ENCODE measurements at regions not wholly inside any gene's neighbourhood (a gene's known extent, or its start where the extent isn't known, plus 50 kb on each side); places are given as distances from the start of the nearest gene placed in this dataset.

GRCh38 chr1:5501206-5501930 is 490.9 kb downstream of the NPHP4 start:
- ChIA-PET POLR2A (no interaction called here), CTCF (interaction anchor here (0.6 kb wide), 1 partner anchor 10 kb away, joined by 3 read pairs; no protein-coding TSS in a partner anchor)
- no peak for DNase-seq (ENCODE audit: extremely low spot score)
- TF ChIP-seq HDGF (IDR thresholded peaks at IDR 0.05; ENCODE audit: borderline replicate concordance) (no peak), BHLHE40 (IDR thresholded peaks at IDR 0.05; ENCODE audit: borderline replicate concordance) (no peak), FOXA1 (IDR thresholded peaks at IDR 0.05) (no peak), FOXM1 (IDR thresholded peaks at IDR 0.05; ENCODE audit: borderline replicate concordance) (no peak), TARDBP (IDR thresholded peaks at IDR 0.05) (no peak), PKNOX1 (IDR thresholded peaks at IDR 0.05) (no peak), LEF1 (IDR thresholded peaks at IDR 0.05; ENCODE audit: borderline replicate concordance) (no peak), ELF4 (IDR thresholded peaks at IDR 0.05) (no peak), ARNT (IDR thresholded peaks at IDR 0.05) (no peak), CTBP1 (IDR thresholded peaks at IDR 0.05; ENCODE audit: borderline replicate concordance) (no peak)

GRCh38 chr1:5500541-5500940 is 491.7 kb downstream of the NPHP4 start:
- ChIA-PET CTCF (interaction anchor here (0.6 kb wide), 1 partner anchor 9 kb away, joined by 3 read pairs; no protein-coding TSS in a partner anchor), POLR2A (no interaction called here)
- TF ChIP-seq CTBP1 (IDR thresholded peaks at IDR 0.05; ENCODE audit: borderline replicate concordance) (no peak), TARDBP (IDR thresholded peaks at IDR 0.05) (no peak)
- DNase-seq (ENCODE audit: extremely low spot score) = no peak

GRCh38 chr1:5497503-5497902 is 494.7 kb downstream of the NPHP4 start:
- TF ChIP-seq BHLHE40 (IDR thresholded peaks at IDR 0.05; ENCODE audit: borderline replicate concordance) (no peak), SP1 (IDR thresholded peaks at IDR 0.05) (no peak), ZNF384 (IDR thresholded peaks at IDR 0.05) (no peak), PKNOX1 (IDR thresholded peaks at IDR 0.05) (no peak), L3MBTL2 (conservative IDR thresholded peaks at IDR 0.05) (no peak), HDGF (IDR thresholded peaks at IDR 0.05; ENCODE audit: borderline replicate concordance) (no peak)
- ChIA-PET CTCF (no interaction called here), POLR2A (no interaction called here)
- no peak for DNase-seq (ENCODE audit: extremely low spot score)

GRCh38 chr1:5495596-5496410 is 496.4 kb downstream of the NPHP4 start:
- no peak for DNase-seq (ENCODE audit: extremely low spot score)
- POLR2A ChIA-PET = no interaction called here
- no peak for TF ChIP-seq FOXA1 (IDR thresholded peaks at IDR 0.05)
- TF ChIP-seq ZNF384 (IDR thresholded peaks at IDR 0.05) = no peak
- no peak for TF ChIP-seq SP1 (IDR thresholded peaks at IDR 0.05)
- TF ChIP-seq PKNOX1 (IDR thresholded peaks at IDR 0.05) = no peak
- TF ChIP-seq SUZ12 (IDR thresholded peaks at IDR 0.05) = no peak
- no peak for TF ChIP-seq NFRKB (IDR thresholded peaks at IDR 0.05)
- TF ChIP-seq BHLHE40 (IDR thresholded peaks at IDR 0.05; ENCODE audit: borderline replicate concordance) = no peak
- no peak for TF ChIP-seq L3MBTL2 (conservative IDR thresholded peaks at IDR 0.05)
- TF ChIP-seq ARNT (IDR thresholded peaks at IDR 0.05) = no peak
- TF ChIP-seq FOXM1 (IDR thresholded peaks at IDR 0.05; ENCODE audit: borderline replicate concordance) = no peak
- no peak for TF ChIP-seq LEF1 (IDR thresholded peaks at IDR 0.05; ENCODE audit: borderline replicate concordance)
- no peak for TF ChIP-seq CTBP1 (IDR thresholded peaks at IDR 0.05; ENCODE audit: borderline replicate concordance)
- no peak for TF ChIP-seq TARDBP (IDR thresholded peaks at IDR 0.05)
- no peak for TF ChIP-seq HDGF (IDR thresholded peaks at IDR 0.05; ENCODE audit: borderline replicate concordance)
- no peak for TF ChIP-seq ELF4 (IDR thresholded peaks at IDR 0.05)
- no peak for TF ChIP-seq FOXK2 (IDR thresholded peaks at IDR 0.05)
- CTCF ChIA-PET = no interaction called here

GRCh38 chr1:5494518-5494917 is 497.7 kb downstream of the NPHP4 start:
- ChIA-PET CTCF (no interaction called here), POLR2A (no interaction called here)
- TF ChIP-seq ZNF384 (IDR thresholded peaks at IDR 0.05) = no peak
- no peak for TF ChIP-seq CTBP1 (IDR thresholded peaks at IDR 0.05; ENCODE audit: borderline replicate concordance)
- TF ChIP-seq TARDBP (IDR thresholded peaks at IDR 0.05) = no peak
- no peak for TF ChIP-seq FOXK2 (IDR thresholded peaks at IDR 0.05)
- TF ChIP-seq ARNT (IDR thresholded peaks at IDR 0.05) = no peak
- no peak for TF ChIP-seq NFRKB (IDR thresholded peaks at IDR 0.05)
- no peak for DNase-seq (ENCODE audit: extremely low spot score)

- POLR2A ChIA-PET = no interaction called here
- CTCF ChIA-PET = no interaction called here
- no peak for DNase-seq (ENCODE audit: extremely low spot score)
- TF ChIP-seq ELF4 (IDR thresholded peaks at IDR 0.05) (no peak), FOXK2 (IDR thresholded peaks at IDR 0.05) (no peak), CTBP1 (IDR thresholded peaks at IDR 0.05; ENCODE audit: borderline replicate concordance) (no peak), TARDBP (IDR thresholded peaks at IDR 0.05) (no peak), SP1 (IDR thresholded peaks at IDR 0.05) (no peak), L3MBTL2 (conservative IDR thresholded peaks at IDR 0.05) (no peak)
Observed at GRCh38 chr1:5493851-5494311, 498.3 kb downstream of the NPHP4 start.

Measured in HEK293T (cell line).